HG03139 (cell line): ENCODE measurements at regions not wholly inside any gene's neighbourhood (a gene's known extent, or its start where the extent isn't known, plus 50 kb on each side); places are given as distances from the start of the nearest gene placed in this dataset.
"Not testable (repeated sequence)": the region's sequence is repeated elsewhere in the genome, so short reads cannot be mapped to it uniquely, and the experiment has no call there.

Source experiments
- ATAC-seq: cut with Tn5 transposase; IDR thresholded peaks from one replicate; pipeline ENCODE4 v1.9.1; 2021; ENCODE audit not compliant: unreplicated experiment

DNA sequence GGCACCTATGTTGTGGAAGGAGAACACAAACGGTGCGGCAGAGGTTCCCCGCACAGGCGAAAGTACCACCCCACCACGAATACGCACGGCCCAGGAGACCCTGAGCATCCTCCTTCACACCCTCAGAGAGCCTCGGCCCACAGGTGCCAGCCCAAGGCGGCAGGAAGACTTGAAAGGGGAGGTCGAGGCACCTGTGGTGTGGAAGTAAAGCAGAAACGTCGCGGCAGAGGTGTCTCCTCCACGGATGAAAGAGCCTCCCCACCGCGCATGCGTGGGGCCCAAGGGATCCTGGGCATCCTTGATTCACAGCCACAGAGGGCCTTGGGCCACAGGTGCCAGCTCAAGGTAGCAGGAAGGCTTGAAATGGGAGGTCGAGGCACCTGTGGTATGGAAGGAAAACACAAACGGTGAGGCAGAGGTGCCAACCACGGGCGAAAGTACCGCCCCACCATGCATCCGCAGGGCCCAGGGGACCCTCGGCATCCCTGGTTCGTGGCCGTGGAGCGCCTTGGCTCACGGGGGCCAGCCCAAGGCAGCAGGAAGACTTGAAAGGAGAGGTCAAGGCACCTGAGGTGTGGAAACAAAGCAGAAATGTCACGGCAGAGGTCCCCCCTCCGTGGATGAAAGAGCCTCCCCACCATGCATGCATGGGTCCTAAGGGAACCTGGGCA is 380.1 kb downstream of the ALG10 start:
- ATAC-seq, result no peak

DNA sequence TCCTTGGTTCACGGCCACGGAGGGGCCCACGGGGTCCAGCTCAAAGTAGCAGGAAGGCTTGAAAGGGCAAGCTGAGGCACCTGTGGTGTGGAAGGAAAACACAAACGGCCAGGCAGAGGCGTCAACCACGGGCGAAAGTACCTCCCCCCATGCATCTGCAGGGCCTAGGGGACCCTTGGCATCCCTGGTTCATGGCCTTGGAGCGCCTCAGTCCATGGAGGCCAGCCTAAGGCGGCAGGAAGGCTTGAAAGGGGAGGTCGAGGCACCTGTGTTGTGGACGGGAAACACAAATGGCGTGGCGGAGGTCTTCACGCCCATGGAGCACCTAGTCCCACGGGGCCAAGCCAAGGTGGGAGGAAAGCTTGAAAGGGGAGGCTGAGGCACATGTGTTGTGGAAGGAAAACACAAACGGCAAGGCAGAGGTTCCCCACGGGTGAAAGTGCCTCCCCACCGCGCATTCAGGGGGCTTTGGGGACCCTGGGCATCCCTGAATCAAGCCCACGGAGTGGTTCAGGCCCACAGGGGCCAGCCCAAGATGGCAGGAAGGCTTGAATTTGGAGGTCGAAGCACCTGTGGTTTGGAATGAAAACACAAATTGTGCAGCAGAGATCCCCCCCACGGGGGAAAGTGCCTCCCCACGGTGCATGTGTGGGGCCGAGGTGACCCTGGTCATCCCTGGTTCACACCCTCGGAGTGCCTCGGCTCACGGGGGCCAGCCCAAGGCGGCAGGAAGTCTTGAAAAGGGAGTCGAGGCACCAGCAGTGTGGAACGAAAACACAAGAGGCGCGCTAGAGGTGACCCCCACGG is 380.8 kb downstream of the ALG10 start:
- ATAC-seq, result no peak

DNA sequence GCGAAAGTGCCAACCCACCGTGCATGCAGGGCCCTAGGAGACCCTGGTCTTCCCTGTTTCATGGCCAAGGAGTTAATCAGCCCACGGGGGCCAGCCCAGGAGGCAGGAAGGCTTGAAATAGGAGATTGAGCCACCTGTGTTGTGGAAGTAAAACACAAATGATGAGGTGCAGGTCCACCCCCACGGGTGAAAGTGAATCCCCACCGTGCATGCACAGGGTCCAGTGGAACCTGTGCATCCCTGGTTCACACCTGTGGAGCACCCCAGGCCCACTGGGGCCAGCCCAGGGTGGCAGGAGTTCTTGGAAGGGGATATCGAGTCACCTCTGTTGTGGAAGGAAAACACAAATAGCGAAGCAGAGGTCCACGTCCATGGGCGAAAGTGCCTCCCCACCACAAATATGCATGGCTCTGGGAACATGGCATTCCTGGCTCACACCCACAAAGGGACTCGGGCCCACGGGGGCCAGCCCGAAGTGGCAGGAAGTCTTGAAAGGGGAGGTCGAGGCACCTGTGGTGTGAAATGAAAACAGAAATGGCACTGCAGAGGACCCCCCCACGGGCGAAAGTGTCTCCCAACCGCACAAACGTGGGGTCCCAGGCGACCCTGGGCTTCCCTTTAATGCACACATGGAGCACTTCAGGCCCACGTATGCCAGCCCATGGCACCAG is 381.5 kb downstream of the ALG10 start:
- ATAC-seq, result no peak

DNA sequence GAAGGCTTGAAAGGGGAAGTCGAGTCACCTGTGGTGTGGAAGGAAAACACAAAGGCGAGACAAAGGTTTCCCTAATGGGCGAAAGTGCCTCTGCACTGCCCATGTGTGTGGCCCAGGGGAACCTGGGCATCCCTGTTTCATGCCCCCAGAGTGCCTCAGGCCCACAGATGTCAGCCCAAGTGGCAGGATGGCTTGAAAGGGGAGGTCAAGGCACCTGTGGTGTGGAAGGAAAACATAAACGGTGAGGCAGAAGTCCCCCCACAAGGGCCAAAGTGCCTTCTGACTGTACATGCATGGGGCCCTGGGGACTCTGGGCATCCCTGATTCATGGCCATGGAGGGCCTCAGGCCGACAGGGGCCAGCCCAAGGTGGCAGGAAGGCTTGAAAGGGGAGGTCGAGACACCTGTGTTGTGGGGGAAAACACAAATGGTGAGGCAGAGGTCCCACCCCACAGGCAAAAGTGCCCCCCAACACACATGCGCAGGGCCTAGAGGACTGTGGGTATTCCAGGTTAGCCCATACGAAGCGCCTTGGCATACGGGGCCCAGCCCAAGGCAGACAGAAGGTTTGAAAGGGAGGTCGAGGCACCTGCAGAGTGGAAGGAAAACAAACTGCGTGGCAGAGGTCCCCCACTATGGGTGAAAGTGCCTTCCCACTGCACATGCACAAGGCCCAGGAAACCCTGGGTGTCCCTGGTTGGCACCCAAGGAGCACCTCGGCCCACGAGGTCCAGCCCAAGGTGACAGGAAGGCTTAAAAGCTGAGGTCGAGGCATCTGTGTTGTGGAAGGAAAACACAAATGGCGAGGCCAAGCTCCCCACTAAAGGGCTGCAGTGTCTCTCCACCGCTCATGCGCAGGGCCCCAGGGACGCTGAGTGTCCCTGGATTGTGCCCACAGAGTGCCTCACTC is 382.3 kb downstream of the ALG10 start:
- no peak for ATAC-seq

DNA sequence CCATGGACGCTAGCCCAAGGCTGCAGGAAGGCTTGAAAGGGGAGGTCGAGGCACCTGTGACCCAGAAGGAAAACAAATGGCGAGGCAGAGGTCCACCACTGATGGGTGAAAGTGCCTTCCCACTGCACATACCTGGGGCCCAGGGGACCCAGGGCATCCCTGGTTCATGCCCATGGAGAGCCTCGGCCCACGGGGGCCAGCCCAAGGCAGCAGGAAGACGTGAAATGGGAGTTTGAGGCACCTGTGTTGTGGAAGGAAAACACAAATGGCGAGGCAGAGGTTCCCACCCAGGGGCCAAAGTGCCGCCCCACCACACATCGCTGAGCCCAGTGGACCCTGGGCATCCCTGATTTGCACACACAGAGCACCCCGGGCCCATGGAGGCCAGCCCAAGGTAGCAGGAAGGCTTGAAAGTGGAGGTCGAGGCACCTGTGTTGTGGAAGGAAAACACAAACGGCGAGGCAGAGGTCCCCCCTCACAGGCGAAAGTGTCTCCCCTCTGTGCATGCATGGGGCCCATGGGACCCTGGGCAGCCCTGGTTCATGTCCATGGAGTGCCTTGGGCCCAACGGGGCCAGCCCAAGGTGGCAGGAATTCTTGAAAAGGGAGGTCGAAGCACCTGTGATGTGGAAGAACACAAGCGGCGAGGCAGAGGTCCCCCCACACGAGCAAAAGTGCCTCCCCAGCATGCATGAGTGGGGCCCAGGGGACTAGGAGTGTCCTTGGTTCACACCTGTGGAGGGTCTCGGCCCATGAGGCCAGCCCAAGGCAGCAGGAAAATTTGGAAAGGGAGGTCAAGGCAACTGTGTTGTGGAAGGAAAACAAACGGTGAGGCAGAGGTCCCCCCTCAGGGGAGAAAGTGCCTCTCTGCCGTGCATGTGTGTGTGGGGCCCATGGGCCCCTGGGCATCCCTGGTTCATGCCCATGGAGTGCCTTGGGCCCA is 383.3 kb downstream of the ALG10 start:
- ATAC-seq, result no peak

DNA sequence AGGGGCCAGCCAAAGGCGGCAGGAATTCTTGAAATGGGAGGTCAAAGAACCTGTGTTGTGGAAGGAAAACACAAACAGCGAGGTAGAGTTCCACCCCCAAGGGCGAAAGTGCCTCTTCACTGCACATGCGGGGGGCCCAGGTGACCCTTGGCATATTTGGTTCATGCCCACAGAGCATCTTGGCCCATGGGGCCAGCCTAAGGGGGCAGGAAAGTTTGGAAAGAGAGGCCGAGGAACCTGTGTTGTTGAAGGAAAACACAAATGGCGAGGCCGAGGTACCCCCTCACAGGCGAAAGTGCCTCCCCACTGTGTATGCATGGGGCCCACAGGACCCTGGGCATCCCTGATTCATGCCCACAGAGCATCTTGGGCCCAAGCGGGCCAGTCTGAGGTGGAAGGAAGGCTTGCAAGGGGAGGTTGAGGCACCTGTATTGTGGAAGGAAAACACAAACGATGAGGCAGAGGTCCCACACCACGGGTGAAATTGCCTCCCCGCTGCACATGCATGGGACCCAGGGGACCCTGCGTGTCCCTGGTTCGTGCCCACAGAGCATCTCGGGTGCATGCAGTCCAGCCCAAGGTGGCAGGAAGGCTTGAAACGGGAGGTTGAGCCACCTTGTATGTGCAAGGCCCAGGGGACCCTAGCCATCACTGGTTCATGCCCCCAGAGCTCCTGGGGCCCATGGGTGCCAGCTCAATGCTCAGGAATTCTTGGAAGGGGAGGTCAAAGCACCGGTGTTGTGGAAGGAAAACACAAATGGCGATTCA is 384.1 kb downstream of the ALG10 start:
- no peak for ATAC-seq

DNA sequence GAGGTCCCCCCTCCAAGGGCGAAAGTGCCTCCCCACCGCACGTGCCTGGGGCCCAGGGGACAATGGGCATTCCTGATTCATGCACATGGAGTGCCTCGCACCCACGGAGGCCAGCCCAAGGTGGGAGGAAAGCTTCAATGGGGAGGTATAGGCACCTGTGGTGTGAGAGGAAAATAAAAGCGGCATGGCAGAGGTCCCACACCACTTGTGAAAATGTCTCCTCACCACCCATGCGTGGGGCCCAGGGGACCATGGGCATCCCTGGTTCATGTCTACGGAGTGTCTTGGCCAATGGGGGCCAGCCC is 384.7 kb downstream of the ALG10 start:
- no peak for ATAC-seq

DNA sequence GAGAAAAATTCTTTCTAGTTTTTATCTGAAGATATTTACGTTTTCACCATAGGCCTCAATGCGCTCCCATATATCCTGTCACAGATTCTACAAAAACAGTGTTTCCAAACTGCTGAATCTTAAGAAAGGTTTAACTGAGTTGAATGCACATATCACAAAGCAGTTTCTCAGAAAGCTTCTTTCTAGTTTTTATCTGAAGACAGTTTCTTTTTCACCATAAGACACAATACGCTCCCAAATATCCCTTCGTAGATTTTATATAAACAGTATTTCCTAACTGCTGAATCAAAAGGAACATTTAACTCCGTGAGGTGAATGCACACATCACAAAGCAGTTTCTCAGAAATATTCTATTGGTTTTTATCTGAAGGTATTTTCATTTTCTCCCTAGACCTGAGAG is 385.5 kb downstream of the ALG10 start:
- ATAC-seq, result no peak

DNA sequence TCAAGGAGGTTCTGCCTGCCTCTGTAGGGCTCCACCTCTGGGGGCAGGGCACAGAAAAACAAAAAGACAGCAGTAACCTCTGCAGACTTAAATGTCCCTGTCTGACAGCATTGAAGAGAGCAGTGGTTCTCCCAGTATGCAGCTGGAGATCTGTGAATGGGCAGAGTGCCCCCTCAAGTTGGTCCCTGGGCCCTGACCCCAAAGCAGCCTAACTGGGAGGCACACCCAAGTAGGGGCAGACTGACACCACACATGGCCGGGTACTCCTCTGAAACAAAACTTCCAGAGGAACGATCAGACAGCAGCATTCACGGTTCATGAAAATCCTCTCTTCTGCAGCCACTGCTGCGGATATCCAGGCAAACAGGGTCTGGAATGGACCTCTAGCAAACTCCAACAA is 409.2 kb downstream of the ALG10 start:
- not testable (repeated sequence) for ATAC-seq
